ENCODE measurements at regions not wholly inside any gene's neighbourhood (a gene's known extent, or its start where the extent isn't known, plus 50 kb on each side); places are given as distances from the start of the nearest gene placed in this dataset.
"Not testable (repeated sequence)": the region's sequence is repeated elsewhere in the genome, so short reads cannot be mapped to it uniquely, and the experiment has no call there.

- peak; percentile 70 for DNase-seq (ENCODE audit: low read depth)
Observed at GRCh38 chr12:59149995-59150642, 229.8 kb upstream of the LRIG3 start.

DNA sequence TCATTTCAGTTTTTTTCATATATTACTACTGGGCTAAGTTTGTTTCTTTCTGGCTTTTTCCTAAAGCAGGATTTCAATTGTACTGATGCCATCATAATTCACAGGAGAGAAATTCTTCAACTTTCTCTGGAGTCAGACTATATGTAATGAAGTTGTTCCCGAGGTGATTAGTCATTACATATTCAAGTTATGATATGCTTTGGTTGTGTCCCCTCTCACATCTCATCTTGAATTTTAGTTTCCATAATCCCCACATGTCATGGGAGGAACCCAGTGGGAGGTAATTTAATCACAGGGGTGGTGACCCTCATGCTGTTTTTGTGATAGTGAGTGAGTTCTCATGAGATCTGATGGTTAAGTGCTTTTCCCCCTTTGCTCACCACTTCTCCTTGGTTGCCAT is 227.5 kb upstream of the LRIG3 start:
- DNase-seq (ENCODE audit: low read depth): no peak

DNA sequence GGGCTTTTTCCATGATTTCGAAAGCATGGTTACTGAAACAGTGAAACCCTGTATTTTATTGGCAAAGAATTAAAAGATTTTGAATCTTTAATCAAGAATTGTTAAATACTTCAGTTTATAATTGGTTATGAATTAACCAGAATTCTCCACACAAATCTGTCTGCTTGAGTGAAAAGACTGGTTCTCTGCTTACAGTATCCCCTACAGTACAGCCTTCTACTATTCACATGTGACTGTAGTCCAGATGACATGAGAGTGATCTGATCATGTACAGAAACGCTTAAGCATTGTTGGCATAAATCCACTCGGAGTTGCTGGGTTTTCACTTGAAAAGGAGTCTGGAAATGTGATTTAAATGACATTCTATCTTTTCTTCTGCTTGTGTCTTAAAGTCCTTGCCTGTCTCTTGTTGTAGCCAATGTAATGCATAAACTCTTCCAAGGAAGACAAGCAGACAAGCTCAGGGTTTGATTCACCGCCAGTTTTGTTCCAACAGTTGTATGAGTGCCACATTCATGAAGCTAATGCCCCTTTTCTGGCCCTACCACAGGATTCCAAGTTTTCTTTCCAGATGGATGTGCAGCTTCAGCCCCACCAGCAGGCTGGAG is 222.0 kb upstream of the LRIG3 start:
- DNase-seq (ENCODE audit: low read depth): no peak

DNA sequence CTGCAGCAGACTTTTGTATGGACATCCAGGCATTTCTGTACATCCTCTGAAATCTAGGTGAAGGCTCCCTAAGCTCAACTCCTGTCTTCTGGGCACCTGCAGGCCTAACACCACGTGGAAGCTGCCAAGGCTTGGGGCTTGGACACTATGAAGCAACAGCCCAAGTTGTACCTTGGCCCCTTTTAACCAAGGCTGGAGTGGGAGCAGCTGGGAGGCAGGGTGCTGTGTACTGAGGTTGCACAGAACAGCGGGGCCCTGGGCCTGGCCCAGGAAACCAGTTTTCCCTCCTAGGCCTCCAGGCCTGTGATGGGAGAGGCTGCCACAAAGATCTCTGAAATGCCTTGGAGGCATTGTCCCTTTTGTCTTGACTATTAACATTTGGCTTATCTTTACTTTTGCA is 214.4 kb upstream of the LRIG3 start:
- no peak for DNase-seq (ENCODE audit: low read depth)

DNA sequence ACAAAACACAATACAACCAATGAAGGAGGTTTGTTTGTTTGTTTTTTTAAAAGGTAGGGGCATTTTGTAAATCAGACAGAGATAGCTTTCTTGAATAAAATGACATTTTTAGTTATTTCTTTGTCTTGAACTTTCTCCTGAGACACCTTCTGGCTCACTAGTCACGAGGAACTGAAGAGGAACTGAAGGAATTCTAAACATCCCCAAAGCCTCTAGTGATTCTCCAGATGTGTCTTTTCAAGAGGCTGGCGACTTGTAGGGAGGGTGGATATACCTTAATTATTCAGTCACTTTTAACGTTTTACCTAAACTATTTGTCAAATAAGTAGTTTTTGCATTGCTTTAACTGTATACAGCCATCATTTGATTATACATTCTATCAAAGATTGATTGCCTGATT is 211.2 kb upstream of the LRIG3 start:
- DNase-seq (ENCODE audit: low read depth): no peak

DNA sequence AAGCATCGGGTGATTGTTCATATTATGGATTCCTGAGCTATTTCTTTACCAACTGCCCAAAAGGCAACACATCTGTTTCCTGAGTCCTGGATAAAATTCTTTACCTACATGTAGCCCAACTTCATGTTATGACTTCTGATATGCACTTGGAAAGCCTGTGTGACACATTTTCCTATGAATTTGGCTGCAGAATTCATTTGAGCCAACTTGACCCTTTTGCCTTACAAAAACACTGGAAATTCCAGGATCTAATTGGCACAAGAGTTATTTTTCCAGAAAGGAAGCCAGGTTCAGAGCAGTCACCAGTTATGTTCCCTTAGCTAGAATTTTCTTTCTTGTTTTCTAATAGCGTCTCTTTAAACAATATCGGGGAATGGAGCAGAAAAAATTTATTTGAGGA is 202.5 kb upstream of the LRIG3 start:
- no peak for DNase-seq (ENCODE audit: low read depth)

- no peak for DNase-seq (ENCODE audit: low read depth)
Observed at GRCh38 chr12:59121451-59121850, 201.1 kb upstream of the LRIG3 start.

- DNase-seq (ENCODE audit: low read depth): no peak
Observed at GRCh38 chr12:59119676-59120075, 199.4 kb upstream of the LRIG3 start.

DNA sequence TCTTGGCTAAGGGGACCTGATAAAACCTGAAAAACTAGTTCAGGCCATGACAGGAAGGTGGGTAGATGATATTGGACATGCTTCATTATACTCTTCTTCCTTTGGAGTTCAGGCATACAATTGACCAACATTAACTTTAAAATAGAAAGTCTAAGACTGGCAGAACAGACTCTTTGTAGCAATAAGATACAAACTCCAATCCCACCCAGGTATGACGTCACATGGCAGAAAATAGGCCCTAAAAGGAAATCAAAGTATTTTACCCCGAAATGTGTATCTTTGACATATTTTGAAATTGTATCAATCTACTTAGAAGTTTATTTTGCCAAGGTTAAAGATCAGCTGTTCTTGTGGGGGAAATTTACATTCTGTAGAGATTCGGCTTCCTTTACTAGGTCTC is 198.1 kb upstream of the LRIG3 start:
- DNase-seq (ENCODE audit: low read depth): no peak

DNA sequence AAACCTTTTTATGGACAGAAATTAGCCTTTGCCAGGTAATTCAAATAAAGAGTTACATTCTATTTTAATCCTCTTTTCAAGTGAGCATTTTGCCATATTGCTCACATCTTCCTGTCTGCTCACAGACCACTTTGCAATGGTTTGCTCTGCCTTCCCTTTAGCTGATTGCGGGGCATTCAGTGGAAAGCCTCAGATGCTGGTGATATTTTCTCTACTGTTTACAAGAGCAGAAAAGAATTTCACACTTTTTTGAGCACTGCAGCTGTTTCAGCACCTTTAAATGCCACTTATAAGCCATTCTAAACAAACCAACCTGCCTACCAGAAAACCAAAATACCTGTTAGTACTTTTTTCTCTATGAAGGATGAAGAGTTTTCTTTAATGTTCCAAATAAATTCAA is 195.7 kb upstream of the LRIG3 start:
- no peak for DNase-seq (ENCODE audit: low read depth)

- DNase-seq (ENCODE audit: low read depth): peak; percentile 17
Observed at GRCh38 chr12:59115526-59115925, 195.2 kb upstream of the LRIG3 start.

DNA sequence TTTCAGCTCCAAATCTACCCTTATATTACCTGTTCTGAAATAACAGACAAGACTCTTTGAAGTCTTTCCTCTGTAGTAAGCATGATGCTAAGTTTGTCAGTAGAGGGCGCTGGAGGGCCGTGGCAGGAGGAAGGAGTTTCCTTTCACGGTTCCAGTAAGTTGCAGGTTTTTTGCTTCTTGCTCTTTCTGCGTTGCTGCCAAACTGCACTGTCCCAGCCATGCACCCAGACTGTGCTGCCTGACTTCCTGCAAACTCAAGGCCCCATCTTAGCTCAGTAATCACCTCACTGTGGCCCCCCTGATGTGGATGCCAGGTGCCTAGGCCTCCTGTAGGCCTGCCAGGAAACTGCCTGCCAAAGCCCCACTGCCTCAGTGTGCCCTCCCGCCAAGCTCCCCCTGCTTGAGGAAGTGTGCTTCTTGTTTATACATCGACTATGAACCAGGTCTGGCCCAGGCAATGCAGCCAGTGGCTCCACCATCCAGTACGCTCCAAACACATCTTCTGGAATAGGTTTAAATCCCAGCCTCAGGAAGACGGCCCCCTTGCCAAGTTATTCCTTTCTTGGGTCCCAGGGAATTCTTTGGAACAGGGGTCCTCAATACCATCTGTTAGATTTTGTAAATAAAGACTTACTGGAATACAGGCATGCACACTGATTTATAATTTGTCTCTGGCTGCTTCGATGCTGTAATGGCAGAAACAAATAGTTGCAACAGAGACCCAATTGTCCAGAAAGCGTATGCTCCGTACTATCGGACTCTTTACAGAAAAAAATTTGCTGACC is 193.7 kb upstream of the LRIG3 start:
- peak; percentile 81 for DNase-seq (ENCODE audit: low read depth)

GRCh38 chr12:59111851-59112250 is 191.5 kb upstream of the LRIG3 start:
- DNase-seq (ENCODE audit: low read depth): no peak

DNA sequence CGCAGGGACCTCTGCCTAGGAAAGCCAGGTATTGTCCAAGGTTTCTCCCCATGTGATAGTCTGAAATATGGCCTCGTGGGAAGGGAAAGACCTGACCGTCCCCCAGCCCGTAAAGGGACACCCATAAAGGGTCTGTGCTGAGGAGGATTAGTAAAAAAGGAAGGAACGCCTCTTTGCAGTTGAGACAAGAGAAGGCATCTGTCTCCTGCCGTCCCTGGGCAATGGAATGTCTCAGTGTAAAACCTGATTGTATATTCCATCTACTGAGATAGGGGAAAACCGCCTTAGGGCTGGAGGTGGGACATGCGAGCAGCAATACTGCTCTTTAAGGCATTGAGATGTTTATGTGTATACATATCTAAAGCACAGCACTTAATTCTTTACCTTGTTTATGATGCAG is 188.2 kb upstream of the LRIG3 start:
- DNase-seq (ENCODE audit: low read depth): not testable (repeated sequence)

DNA sequence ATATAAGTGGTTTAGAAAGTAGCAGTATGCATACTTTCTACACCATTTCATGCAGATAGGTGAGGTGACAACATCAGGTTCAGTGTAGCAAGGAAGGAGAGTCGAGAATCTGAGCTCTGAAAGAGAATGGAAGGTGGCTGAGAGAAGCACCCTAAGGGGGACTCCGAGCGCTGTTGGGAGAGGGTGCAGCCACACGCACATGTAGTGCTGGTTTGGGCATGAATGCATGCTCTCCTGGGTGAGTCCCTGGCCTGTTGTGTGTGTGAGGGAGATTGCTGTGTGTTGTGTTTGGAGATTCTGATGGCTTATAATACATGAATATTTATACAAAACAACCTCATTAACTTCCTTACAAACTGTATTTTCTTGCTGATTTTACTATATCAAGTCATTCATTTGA is 180.3 kb upstream of the LRIG3 start:
- no peak for DNase-seq (ENCODE audit: low read depth)

DNA sequence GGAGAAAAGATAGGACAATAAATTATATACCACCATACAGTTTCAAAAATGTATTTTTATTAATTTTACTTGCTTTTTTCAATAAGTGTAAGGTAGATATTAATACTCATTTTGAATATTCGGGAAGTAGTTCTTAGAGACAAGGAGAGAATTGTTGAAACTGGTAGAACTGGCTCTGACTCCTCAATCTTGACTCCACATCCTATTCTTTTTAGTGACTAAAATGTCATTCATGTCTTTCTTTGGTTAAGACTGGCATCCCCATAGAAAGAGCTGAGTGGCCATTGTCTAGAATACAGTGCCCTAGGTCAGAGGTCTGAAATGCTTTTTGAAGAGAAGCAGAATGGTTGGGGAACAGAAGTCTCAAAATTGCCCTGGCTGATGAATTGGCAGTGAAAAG is 177.6 kb upstream of the LRIG3 start:
- no peak for DNase-seq (ENCODE audit: low read depth)

GRCh38 chr12:59096246-59096645 is 175.9 kb upstream of the LRIG3 start:
- DNase-seq (ENCODE audit: low read depth): no peak

DNA sequence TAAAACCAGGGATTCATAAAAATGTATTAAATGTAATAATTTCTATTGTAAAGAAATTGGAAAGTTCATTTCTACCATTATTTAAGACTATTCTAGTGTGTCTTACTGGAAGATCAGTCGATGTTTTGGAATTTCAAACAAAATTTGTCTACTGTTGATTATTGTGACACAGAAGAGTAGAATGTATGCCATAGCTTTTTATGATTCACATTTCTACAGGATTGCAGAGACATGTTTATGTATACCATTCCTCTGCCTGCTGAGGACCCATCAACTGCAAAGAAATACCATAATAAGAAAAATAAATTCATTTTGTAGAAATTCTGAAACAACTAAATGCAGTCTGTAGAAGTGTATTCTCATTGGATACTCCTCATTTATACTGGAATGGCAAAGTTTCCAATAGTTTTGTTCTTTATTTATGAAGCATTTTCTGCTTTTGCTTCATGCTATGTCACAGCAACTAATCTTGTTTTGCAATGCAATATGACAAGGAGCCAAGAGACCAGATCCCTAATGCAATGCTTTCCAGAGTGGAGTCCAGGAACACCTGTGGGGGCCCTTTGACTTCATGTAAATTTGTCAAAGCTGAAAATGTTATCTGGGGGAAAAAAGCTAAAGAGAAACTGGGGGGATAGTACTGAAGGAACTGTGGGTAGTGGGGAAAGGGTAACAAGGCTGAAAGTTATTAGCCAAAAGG is 172.9 kb upstream of the LRIG3 start:
- no peak for DNase-seq (ENCODE audit: low read depth)

DNA sequence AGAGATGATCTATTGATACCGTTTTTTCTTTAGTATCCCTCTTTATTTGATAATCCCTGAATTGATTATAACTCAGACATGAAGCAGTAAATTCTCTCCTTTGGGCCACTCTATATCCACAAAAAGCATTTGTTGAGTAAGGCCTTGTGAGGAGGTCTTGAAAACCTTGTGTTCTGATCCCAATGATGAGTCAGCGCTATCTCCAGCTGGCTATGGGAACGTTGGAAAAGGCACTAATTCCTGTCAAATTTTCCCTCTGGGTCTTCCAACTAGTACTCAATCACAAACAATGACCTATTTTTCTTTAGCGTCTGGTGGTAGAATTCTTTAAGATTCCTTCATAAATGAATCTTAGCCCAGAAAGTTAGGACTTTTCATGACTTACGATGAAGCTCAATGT is 168.4 kb upstream of the LRIG3 start:
- no peak for DNase-seq (ENCODE audit: low read depth)

- DNase-seq (ENCODE audit: low read depth): no peak
Observed at GRCh38 chr12:59087691-59088090, 167.4 kb upstream of the LRIG3 start.

DNA sequence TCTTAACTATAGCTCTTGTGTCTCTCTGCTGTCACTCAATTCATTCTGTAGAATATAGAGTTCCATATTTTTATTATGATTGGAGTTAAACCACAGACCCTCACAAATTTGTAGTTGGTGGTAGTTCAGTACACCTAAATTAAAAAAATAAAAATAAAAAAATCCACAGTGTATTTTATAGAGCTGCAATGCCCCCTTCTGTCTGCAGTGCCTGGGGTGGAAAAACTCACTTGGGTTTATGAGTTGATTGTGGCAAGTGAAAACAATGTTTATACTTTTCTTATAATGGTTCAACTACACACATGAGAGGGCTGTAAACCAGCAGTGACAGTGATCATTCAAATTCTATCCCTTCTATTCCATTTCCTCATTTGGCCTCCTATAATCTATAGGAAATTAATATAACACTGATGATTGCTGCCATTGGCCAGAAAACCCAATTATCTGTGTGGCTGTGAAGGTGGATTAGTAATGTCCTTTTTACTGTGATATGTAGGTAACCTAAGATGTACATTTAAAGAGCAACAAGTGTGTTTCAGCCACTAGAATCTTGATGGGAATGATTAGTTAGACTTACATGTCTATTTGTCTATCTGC is 166.9 kb upstream of the LRIG3 start:
- no peak for DNase-seq (ENCODE audit: low read depth)

- no peak for DNase-seq (ENCODE audit: low read depth)
Observed at GRCh38 chr12:59086126-59086525, 165.8 kb upstream of the LRIG3 start.
